ENCODE measurements at regions not wholly inside any gene's neighbourhood (a gene's known extent, or its start where the extent isn't known, plus 50 kb on each side); places are given as distances from the start of the nearest gene placed in this dataset.

DNA sequence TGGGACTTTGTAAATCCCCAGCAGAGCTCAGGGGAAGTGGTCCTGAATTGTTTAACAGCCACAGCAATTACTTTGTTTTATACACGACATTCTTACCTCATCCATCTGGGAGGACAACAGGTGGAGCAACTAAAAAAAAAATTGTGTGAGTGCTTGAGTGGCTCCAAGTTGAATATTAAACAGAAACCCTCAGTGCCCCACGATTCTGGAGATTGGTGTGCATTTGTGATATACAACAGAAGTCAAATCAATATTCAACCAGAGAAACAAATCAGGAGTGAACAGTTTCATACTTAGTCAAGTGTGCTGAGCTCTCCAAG is 204.8 kb downstream of the HAPSTR1 start:
- TF ChIP-seq, protein P1, sequence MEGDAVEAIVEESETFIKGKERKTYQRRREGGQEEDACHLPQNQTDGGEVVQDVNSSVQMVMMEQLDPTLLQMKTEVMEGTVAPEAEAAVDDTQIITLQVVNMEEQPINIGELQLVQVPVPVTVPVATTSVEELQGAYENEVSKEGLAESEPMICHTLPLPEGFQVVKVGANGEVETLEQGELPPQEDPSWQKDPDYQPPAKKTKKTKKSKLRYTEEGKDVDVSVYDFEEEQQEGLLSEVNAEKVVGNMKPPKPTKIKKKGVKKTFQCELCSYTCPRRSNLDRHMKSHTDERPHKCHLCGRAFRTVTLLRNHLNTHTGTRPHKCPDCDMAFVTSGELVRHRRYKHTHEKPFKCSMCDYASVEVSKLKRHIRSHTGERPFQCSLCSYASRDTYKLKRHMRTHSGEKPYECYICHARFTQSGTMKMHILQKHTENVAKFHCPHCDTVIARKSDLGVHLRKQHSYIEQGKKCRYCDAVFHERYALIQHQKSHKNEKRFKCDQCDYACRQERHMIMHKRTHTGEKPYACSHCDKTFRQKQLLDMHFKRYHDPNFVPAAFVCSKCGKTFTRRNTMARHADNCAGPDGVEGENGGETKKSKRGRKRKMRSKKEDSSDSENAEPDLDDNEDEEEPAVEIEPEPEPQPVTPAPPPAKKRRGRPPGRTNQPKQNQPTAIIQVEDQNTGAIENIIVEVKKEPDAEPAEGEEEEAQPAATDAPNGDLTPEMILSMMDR (IDR thresholded peaks at IDR 0.05; ENCODE audit: low read length), result no peak
- TF ChIP-seq EZH2 (IDR thresholded peaks at IDR 0.05; ENCODE audit: borderline replicate concordance, low read length), result no peak

Measured in OCI-LY1 (cell line).